Endodermal cell (in vitro differentiated cells): ENCODE measurements at regions not wholly inside any gene's neighbourhood (a gene's known extent, or its start where the extent isn't known, plus 50 kb on each side); places are given as distances from the start of the nearest gene placed in this dataset.

Experiments
- DNase-seq: peaks from one replicate; pipeline ENCODE4 v3.0.0-alpha.2; 2017
- H3K27ac ChIP-seq: 2 replicates; pipeline ENCODE4 v1.5.1; 2013; ENCODE audit warnings: mild to moderate bottlenecking, low read depth, low read length, moderate library complexity
- H3K27me3 ChIP-seq: 2 replicates; pipeline ENCODE4 v1.6.1; 2013; ENCODE audit warnings: mild to moderate bottlenecking, low read length, moderate library complexity; ENCODE audit not compliant: insufficient read depth, control insufficient read depth, poor library complexity, severe bottlenecking
- H3K36me3 ChIP-seq: 2 replicates; pipeline ENCODE4 v1.7.0; 2013; ENCODE audit warnings: mild to moderate bottlenecking, low read length, moderate library complexity; ENCODE audit not compliant: control insufficient read depth, insufficient read depth
- H3K4me1 ChIP-seq: one replicate; pipeline ENCODE4 v1.7.0; 2013; ENCODE audit warnings: low read length; ENCODE audit not compliant: control insufficient read depth, insufficient read depth
- H3K4me3 ChIP-seq: 2 replicates; pipeline ENCODE4 v1.5.1; 2013; ENCODE audit warnings: mild to moderate bottlenecking, low read length, moderate library complexity
- H3K9ac ChIP-seq: 2 replicates; pipeline ENCODE4 v1.6.1; 2013; ENCODE audit warnings: mild to moderate bottlenecking, low read length, moderate library complexity; ENCODE audit not compliant: poor library complexity, severe bottlenecking; ENCODE audit errors: extremely low read depth
- H3K9me3 ChIP-seq: 2 replicates; pipeline ENCODE4 v1.6.1; 2013; ENCODE audit warnings: mild to moderate bottlenecking, low read length, moderate library complexity; ENCODE audit not compliant: control insufficient read depth
- H3K27ac Mint-ChIP-seq: 2 replicates; pipeline ENCODE4 v1.8.0; 2020; ENCODE audit warnings: mixed read lengths
- H3K27me3 Mint-ChIP-seq: 2 replicates; pipeline ENCODE4 v1.8.0; 2021; ENCODE audit warnings: mild to moderate bottlenecking, mixed read lengths; ENCODE audit not compliant: insufficient read depth
- H3K36me3 Mint-ChIP-seq: 2 replicates; pipeline ENCODE4 v1.8.0; 2020; ENCODE audit warnings: low read depth, mixed read lengths
- H3K4me1 Mint-ChIP-seq: 2 replicates; pipeline ENCODE4 v1.8.0; 2020; ENCODE audit warnings: mixed read lengths
- H3K4me3 Mint-ChIP-seq: 2 replicates; pipeline ENCODE4 v1.8.0; 2020; ENCODE audit warnings: mild to moderate bottlenecking, moderate library complexity, mixed read lengths
- H3K9me3 Mint-ChIP-seq: 2 replicates; pipeline ENCODE4 v1.8.0; 2020; ENCODE audit warnings: mild to moderate bottlenecking, mixed read lengths
- CTCF ChIP-seq: fragments of 200-600 bp; sonication (generic); conservative IDR thresholded peaks from 2 replicates; pipeline ENCODE4 v1.5.0; 2021; ENCODE audit warnings: antibody characterized with exemption, mild to moderate bottlenecking
- WGBS, 2 experiments: methylation state at CpG; one replicate each; pipeline versions ENCODE4 v1.1.5 to v1.1.7; 2013; ENCODE audit warnings: missing lambda C conversion rate in 2 of 2, mixed read lengths in 1 of 2; ENCODE audit not compliant: insufficient coverage in 1 of 2, insufficient read length in 1 of 2; 5-methylcytosine and 5-hydroxymethylcytosine counted together

GRCh38 chr13:40465015-40465390 is 201.4 kb downstream of the FOXO1 start:
- H3K4me3 Mint-ChIP-seq: no peak overlapping the region
- H3K9me3 ChIP-seq: no peaks in the 10 kb centered on the region
- H3K4me3 ChIP-seq: no peak overlapping the region
- no peaks in the 10 kb centered on the region for H3K36me3 Mint-ChIP-seq
- H3K4me1 ChIP-seq: no peaks in the 10 kb centered on the region
- 95 to 96% methylated on average over 3 of the region's 3 CpGs for WGBS, 2 experiments
- no peak overlapping the region for H3K9ac ChIP-seq
- H3K27ac ChIP-seq: no peak overlapping the region
- H3K27me3 Mint-ChIP-seq: no peaks in the 10 kb centered on the region
- H3K4me1 Mint-ChIP-seq: peaks cover 6% of the 10 kb centered on the region
- no peak for TF ChIP-seq CTCF
- H3K9me3 Mint-ChIP-seq: no peaks in the 10 kb centered on the region
- no peaks in the 10 kb centered on the region for H3K36me3 ChIP-seq
- no peak overlapping the region for H3K27ac Mint-ChIP-seq
- no peak for DNase-seq
- no peaks in the 10 kb centered on the region for H3K27me3 ChIP-seq

GRCh38 chr13:40466272-40466671 is 200.2 kb downstream of the FOXO1 start:
- H3K4me1 ChIP-seq: peaks cover 7% of the 10 kb centered on the region
- H3K27me3 ChIP-seq: no peaks in the 10 kb centered on the region
- H3K36me3 Mint-ChIP-seq: no peaks in the 10 kb centered on the region
- WGBS, 2 experiments: 93 to 95% methylated on average over 6 of the region's 6 CpGs
- TF ChIP-seq CTCF: no peak
- H3K27ac Mint-ChIP-seq: no peak overlapping the region
- H3K27ac ChIP-seq: no peak overlapping the region
- H3K4me3 ChIP-seq: no peak overlapping the region
- H3K9ac ChIP-seq: no peak overlapping the region
- H3K9me3 ChIP-seq: peaks cover 1% of the 10 kb centered on the region
- peaks cover 4% of the 10 kb centered on the region for H3K9me3 Mint-ChIP-seq
- H3K4me1 Mint-ChIP-seq: peaks cover 16% of the 10 kb centered on the region
- H3K36me3 ChIP-seq: no peaks in the 10 kb centered on the region
- no peak for DNase-seq
- no peaks in the 10 kb centered on the region for H3K27me3 Mint-ChIP-seq
- H3K4me3 Mint-ChIP-seq: no peak overlapping the region

DNA sequence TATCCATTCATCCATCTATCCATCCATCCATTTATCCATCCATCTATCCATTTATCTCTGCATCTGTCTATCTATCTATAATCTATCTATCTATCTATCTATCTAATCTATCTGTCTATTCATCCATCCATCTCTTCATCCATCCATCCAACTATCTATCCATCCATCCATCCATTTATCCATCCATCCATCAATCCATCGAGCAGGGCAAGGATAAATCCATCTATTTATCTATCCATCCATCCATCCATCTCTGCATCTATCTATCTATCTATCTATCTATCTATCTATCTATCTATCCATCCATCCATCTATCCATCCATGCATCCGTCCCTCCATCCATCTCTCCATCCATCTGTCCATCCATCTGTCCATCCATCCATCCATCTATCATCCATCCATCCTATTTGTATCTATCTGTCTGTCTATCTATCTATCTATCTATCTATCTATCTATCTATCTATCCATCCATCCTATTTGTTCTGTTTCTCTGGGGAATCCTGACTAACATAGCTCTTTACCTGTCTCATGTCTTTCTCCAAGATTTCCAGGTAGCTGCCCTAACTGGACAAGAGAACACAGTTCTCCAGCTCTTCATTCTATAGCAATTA is 198.1 kb downstream of the FOXO1 start:
- Histone ChIP-seq H3K4me1 (peaks cover 7% of the 10 kb centered on the region), H3K9ac (no peak overlapping the region), H3K27ac (no peak overlapping the region), H3K27me3 (no peaks in the 10 kb centered on the region), H3K4me3 (no peak overlapping the region), H3K9me3 (peaks cover 11% of the 10 kb centered on the region), H3K36me3 (no peaks in the 10 kb centered on the region)
- TF ChIP-seq CTCF: no peak
- DNase-seq: no peak
- H3K4me3 Mint-ChIP-seq: no peak overlapping the region
- H3K27me3 Mint-ChIP-seq: no peaks in the 10 kb centered on the region
- no peaks in the 10 kb centered on the region for H3K36me3 Mint-ChIP-seq
- peaks cover 24% of the 10 kb centered on the region for H3K4me1 Mint-ChIP-seq
- H3K9me3 Mint-ChIP-seq: peaks cover 10% of the 10 kb centered on the region
- WGBS, 2 experiments: 84 to 92% methylated on average over 2 of the region's 2 CpGs
- H3K27ac Mint-ChIP-seq: no peak overlapping the region
